GM19397 (cell line): ENCODE measurements at regions not wholly inside any gene's neighbourhood (a gene's known extent, or its start where the extent isn't known, plus 50 kb on each side); places are given as distances from the start of the nearest gene placed in this dataset.

ENCODE experiments used
- ATAC-seq: cut with Tn5 transposase; IDR thresholded peaks from one replicate; pipeline ENCODE4 v1.9.1; 2021; ENCODE audit warnings: mild to moderate bottlenecking, moderate library complexity; ENCODE audit not compliant: unreplicated experiment

GRCh38 chr2:217722883-217723472 is 279.8 kb downstream of the TNS1 start:
- ATAC-seq, result no peak

- no peak for ATAC-seq
Observed at GRCh38 chr2:217717646-217718045, 285.1 kb downstream of the TNS1 start.

- no peak for ATAC-seq
Observed at GRCh38 chr2:217715484-217715883, 287.3 kb downstream of the TNS1 start.

- no peak for ATAC-seq
Observed at GRCh38 chr2:217714287-217714751, 288.5 kb downstream of the TNS1 start.

GRCh38 chr2:217713395-217714286 is 289.2 kb downstream of the TNS1 start:
- no peak for ATAC-seq

GRCh38 chr2:217712431-217712830 is 290.4 kb downstream of the TNS1 start:
- ATAC-seq, result no peak

- ATAC-seq, result no peak
Observed at GRCh38 chr2:217711188-217711587, 291.6 kb downstream of the TNS1 start.

- ATAC-seq, result no peak
Observed at GRCh38 chr2:217710211-217710765, 292.5 kb downstream of the TNS1 start.

- ATAC-seq, result no peak
Observed at GRCh38 chr2:217709478-217710210, 293.2 kb downstream of the TNS1 start.

GRCh38 chr2:217707131-217707611 is 295.6 kb downstream of the TNS1 start:
- no peak for ATAC-seq

GRCh38 chr2:217706513-217706912 is 296.3 kb downstream of the TNS1 start:
- ATAC-seq, result no peak

GRCh38 chr2:217706095-217706494 is 296.7 kb downstream of the TNS1 start:
- no peak for ATAC-seq

- no peak for ATAC-seq
Observed at GRCh38 chr2:217705461-217705860, 297.3 kb downstream of the TNS1 start.

GRCh38 chr2:217703999-217704398 is 298.8 kb downstream of the TNS1 start:
- no peak for ATAC-seq

GRCh38 chr2:217703102-217703501 is 299.7 kb downstream of the TNS1 start:
- no peak for ATAC-seq

- ATAC-seq, result no peak
Observed at GRCh38 chr2:217701622-217702021, 301.2 kb downstream of the TNS1 start.

- no peak for ATAC-seq
Observed at GRCh38 chr2:217698691-217699090, 304.1 kb downstream of the TNS1 start.

GRCh38 chr2:217695033-217695520 is 307.7 kb downstream of the TNS1 start:
- no peak for ATAC-seq

- ATAC-seq, result no peak
Observed at GRCh38 chr2:217694291-217694690, 308.5 kb downstream of the TNS1 start.

GRCh38 chr2:217693363-217693762 is 309.4 kb downstream of the TNS1 start:
- ATAC-seq, result no peak
